DMS153 (cell line): ENCODE measurements at regions not wholly inside any gene's neighbourhood (a gene's known extent, or its start where the extent isn't known, plus 50 kb on each side); places are given as distances from the start of the nearest gene placed in this dataset.
"Not testable (repeated sequence)": the region's sequence is repeated elsewhere in the genome, so short reads cannot be mapped to it uniquely, and the experiment has no call there.

ENCODE experiments used
- DNase-seq: peaks from one replicate; lab custom pipeline; 2025; lab: John Stamatoyannopoulos, UW

- DNase-seq, result no peak
These were observed 138.9 kb upstream of the DCC start for GRCh38 chr18:52200921-52201663.

- DNase-seq, result no peak
These were observed 131.4 kb upstream of the DCC start for GRCh38 chr18:52208646-52209045.

- no peak for DNase-seq
These were observed 123.9 kb upstream of the DCC start for GRCh38 chr18:52216109-52216508.

GRCh38 chr18:52216666-52217065 is 123.3 kb upstream of the DCC start:
- DNase-seq, result no peak

- DNase-seq, result no peak
These were observed 120.9 kb upstream of the DCC start for GRCh38 chr18:52219102-52219501.

GRCh38 chr18:52220062-52220591 is 119.9 kb upstream of the DCC start:
- DNase-seq, result no peak

GRCh38 chr18:52222211-52222610 is 117.8 kb upstream of the DCC start:
- no peak for DNase-seq

- DNase-seq, result no peak
These were observed 112.5 kb upstream of the DCC start for GRCh38 chr18:52227536-52227935.

- no peak for DNase-seq
These were observed 111.8 kb upstream of the DCC start for GRCh38 chr18:52228166-52228565.

- no peak for DNase-seq
These were observed 103.9 kb upstream of the DCC start for GRCh38 chr18:52236131-52236530.

GRCh38 chr18:52237551-52237950 is 102.4 kb upstream of the DCC start:
- no peak for DNase-seq

GRCh38 chr18:52242711-52243110 is 97.3 kb upstream of the DCC start:
- no peak for DNase-seq

GRCh38 chr18:52244658-52245057 is 95.3 kb upstream of the DCC start:
- DNase-seq, result no peak

GRCh38 chr18:52254367-52254766 is 85.6 kb upstream of the DCC start:
- no peak for DNase-seq

GRCh38 chr18:52257417-52257816 is 82.6 kb upstream of the DCC start:
- not testable (repeated sequence) for DNase-seq

- no peak for DNase-seq
These were observed 64.2 kb upstream of the DCC start for GRCh38 chr18:52275817-52276216.

GRCh38 chr18:52277785-52278184 is 62.2 kb upstream of the DCC start:
- DNase-seq, result no peak

GRCh38 chr18:52278191-52278590 is 61.8 kb upstream of the DCC start:
- DNase-seq, result no peak

- no peak for DNase-seq
These were observed 59.3 kb upstream of the DCC start for GRCh38 chr18:52280702-52281101.

GRCh38 chr18:52283927-52284326 is 56.1 kb upstream of the DCC start:
- DNase-seq, result no peak

- DNase-seq, result no peak
These were observed 53.3 kb upstream of the DCC start for GRCh38 chr18:52286675-52287074.

GRCh38 chr18:52287151-52287550 is 52.8 kb upstream of the DCC start:
- no peak for DNase-seq

GRCh38 chr18:52288403-52289004 is 51.5 kb upstream of the DCC start:
- no peak for DNase-seq

- no peak for DNase-seq
These were observed 50.6 kb upstream of the DCC start for GRCh38 chr18:52289392-52289791.
